Stimulated activated CD8-positive, alpha-beta memory T cell treated with anti-CD3 and anti-CD28 coated beads, Interleukin-15, amount 100 ng/mL, for 1 hour (primary cell): ENCODE measurements at regions not wholly inside any gene's neighbourhood (a gene's known extent, or its start where the extent isn't known, plus 50 kb on each side); places are given as distances from the start of the nearest gene placed in this dataset.

Source experiments
- DNase-seq: peaks from one replicate; pipeline ENCODE4 v3.0.0-alpha.2; 2020; ENCODE audit warnings: low read depth

GRCh38 chr12:124369055-124369826 lies 74.3 kb downstream of the RFLNA start:
- no peak for DNase-seq

- no peak for DNase-seq
Observed at GRCh38 chr12:124368421-124369032, 73.6 kb downstream of the RFLNA start.

- no peak for DNase-seq
Observed at GRCh38 chr12:124365726-124366430, 71.0 kb downstream of the RFLNA start.
